22Rv1 (cell line): ENCODE measurements at regions not wholly inside any gene's neighbourhood (a gene's known extent, or its start where the extent isn't known, plus 50 kb on each side); places are given as distances from the start of the nearest gene placed in this dataset.

Experiments used
- H3K27ac ChIP-seq: fragments of 450-650 bp; 2 replicates; pipeline ENCODE4 v1.5.1; 2017
- ZFX ChIP-seq: fragments of 450-650 bp; IDR thresholded peaks from 2 replicates; pipeline ENCODE4 v1.6.1; 2017; ENCODE audit warnings: antibody characterized with exemption, borderline replicate concordance
- TF ChIP-seq, protein P1 (sequence below): fragments of 450-650 bp; IDR thresholded peaks from 2 replicates; pipeline ENCODE4 v1.5.1; 2017; ENCODE audit warnings: mild to moderate bottlenecking

DNA sequence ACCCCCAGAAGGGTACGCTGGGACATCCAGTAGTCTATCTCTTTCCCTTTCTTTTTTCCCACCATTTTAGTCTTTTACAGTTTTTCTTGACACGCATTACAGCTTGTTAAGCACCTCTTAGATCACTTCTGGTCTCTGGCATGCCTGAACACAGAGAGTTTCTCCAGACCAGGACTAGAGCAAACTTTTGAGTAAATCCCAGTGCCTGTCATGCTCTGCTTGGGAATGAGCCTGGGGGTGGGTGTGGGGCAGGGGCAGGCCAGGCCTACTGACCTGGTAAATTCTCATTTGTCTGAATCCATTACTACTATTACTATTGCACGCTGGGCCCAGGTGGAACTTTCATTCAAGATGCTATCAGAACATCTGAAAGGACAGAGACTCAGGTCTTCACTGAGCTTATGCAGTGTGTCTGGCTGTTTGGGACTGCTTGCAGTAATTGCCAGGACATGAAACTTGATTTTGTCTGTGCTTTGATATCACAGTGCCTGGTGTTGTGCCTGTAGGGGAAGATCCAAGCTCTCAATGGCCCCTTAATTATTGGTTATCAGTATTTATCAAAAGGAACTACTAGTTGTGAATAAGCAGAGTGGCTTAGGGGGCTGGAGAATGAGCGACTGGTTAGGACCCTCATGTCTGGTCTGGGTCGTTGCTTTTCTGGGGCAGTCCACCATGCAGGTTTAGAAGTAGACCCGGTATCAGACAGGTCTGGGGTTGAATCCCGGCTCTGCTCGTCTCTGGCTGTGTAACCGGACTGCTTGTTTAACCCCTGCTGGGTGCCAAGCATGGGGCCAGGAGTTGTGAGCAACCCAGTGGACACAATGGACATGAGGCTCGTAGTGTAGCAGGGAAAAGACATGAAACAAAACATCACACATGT lies 196.1 kb upstream of the TLE3 start:
- H3K27ac ChIP-seq, result no peak overlapping the region
- TF ChIP-seq, protein P1, sequence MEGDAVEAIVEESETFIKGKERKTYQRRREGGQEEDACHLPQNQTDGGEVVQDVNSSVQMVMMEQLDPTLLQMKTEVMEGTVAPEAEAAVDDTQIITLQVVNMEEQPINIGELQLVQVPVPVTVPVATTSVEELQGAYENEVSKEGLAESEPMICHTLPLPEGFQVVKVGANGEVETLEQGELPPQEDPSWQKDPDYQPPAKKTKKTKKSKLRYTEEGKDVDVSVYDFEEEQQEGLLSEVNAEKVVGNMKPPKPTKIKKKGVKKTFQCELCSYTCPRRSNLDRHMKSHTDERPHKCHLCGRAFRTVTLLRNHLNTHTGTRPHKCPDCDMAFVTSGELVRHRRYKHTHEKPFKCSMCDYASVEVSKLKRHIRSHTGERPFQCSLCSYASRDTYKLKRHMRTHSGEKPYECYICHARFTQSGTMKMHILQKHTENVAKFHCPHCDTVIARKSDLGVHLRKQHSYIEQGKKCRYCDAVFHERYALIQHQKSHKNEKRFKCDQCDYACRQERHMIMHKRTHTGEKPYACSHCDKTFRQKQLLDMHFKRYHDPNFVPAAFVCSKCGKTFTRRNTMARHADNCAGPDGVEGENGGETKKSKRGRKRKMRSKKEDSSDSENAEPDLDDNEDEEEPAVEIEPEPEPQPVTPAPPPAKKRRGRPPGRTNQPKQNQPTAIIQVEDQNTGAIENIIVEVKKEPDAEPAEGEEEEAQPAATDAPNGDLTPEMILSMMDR, result no peak
- no peak for TF ChIP-seq ZFX

- no peak overlapping the region for H3K27ac ChIP-seq
- TF ChIP-seq ZFX, result no peak
- TF ChIP-seq, protein P1, result no peak
These were observed 195.4 kb upstream of the TLE3 start for GRCh38 chr15:70293138-70293537.

DNA sequence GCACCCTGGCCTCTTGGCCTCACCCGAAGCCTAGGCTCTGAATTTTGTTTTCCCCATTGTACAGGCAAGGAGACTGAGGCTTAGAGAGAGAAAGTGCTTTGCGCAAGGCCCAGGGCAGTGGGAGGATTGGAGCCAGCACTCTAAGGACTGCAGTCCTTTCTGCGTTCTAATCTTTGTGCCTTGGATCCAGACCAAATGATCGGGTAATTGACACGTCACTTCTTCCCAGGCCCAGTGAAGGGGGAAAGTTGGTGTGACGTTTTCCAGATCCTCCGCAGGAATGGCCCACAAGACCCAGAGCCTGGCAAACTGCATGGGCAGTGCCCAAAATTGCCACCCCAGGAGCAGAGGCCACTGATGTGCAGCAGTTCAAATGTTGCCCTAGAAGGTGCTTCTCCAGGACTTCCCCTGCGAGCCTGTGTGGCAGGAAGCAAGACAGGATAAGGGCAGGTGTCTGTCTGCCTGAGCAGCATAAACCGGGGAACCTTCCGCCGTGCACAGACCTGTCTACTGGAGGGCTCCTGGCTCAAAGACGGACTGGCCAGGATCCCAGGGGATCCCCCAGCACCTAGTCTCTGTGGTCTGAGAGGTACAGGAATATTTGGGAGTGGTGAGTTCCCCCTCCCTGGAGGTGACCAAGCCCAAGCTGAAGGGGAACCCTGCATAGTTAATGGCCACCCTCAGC lies 194.5 kb upstream of the TLE3 start:
- TF ChIP-seq ZFX, result no peak
- TF ChIP-seq, protein P1, result no peak
- no peak overlapping the region for H3K27ac ChIP-seq

DNA sequence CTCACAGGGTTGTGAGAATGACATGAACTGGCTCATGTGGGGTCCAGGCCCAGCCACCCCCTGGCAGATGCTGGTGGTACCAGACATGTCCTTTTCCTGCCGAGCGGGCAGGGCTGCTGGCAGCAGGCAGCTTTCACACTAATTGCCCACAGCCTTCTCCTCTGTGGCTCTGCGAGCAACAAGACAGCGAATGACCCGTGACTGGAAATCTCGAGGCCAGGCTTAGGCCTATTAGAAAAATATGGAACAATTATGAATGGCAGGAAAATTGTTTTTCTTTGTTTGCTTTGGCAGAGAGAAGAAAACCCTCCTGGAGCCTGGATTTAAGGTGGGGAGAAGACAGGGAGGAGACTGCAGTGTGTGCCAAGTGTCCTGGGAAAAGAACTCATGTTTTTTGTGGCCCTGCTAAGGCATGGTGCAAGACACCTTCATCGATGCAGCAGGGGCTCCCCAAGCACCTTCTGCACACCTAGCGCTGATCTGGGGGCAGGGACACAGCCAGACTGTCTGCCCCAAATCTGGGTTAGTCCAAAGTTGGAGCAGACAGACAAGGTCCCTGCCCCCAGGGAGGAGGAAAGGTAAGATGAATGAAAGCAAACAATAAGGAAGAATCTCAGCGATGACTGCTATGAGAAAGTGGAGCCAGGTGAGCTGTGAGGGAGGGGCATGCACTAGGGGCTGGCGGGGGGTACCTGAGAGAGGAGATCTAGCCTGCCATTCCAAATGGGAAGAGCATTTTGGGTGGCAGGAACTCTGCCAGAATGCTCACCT lies 193.8 kb upstream of the TLE3 start:
- H3K27ac ChIP-seq, result no peak overlapping the region

GRCh38 chr15:70290708-70291107 lies 193.0 kb upstream of the TLE3 start:
- TF ChIP-seq ZFX, result no peak
- TF ChIP-seq, protein P1, result no peak
- no peak overlapping the region for H3K27ac ChIP-seq

More for the DNA sequence above, 193.8 kb upstream of the TLE3 start:
- no peak for TF ChIP-seq ZFX
- TF ChIP-seq, protein P1, result no peak

- no peak overlapping the region for H3K27ac ChIP-seq
- no peak for TF ChIP-seq ZFX
These were observed 191.7 kb upstream of the TLE3 start for GRCh38 chr15:70289191-70289955.
